Esophagus mucosa (tissue), 1 donor: ENCODE measurements at regions not wholly inside any gene's neighbourhood (a gene's known extent, or its start where the extent isn't known, plus 50 kb on each side); places are given as distances from the start of the nearest gene placed in this dataset.

ENCODE experiments used
- ATAC-seq: fragments of 200-7000 bp; cut with Tn5 transposase; one replicate; pipeline ENCODE4 v1.9.1; 2020
- donor health status: DM: yes; HTN: yes; CAD: no.

DNA sequence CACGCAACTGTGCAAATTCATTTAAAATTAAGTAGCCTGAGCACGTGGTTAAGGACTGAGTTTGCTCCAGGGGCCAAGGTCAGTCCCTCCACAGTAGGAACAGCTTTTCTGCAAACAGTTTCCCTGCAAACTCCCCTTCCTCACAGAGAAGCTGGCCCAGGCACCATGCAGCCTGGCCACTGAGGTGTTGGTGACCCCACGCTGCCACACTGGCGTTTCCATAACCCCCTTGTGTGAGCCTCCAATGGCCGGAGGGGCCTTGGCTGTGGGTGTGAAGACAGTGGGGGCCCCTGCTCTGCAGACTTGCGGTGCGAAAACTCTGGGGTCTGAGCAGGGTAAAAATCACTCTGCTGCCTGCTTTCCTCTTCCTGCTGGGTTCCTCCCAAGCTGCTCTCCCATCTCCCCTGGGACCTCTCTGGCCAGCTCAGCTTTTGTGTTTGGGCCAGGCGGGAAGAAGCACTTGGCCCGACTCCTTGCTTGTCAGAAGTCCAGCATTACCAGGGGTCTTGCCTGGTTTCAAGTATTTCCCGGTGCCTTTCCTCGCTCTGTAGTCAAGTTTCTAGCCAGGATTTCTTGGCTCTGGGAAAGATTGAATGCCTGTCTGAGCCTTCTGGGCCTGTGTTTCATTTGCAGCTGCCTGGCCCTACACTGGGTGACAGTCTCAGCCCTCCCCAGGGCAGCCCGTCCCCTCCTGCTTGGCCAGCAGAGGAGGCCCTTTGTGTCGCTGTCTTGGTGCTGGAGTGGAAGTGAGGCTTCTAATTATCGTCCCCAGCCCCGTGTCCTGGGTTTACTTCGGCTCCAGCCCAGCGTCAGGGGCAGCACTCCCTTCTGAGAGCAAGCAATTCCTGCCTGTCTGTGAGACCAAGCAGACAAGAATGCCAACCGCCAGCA lies 131.4 kb upstream of the SLC1A4 start:
- ATAC-seq, result no peak

DNA sequence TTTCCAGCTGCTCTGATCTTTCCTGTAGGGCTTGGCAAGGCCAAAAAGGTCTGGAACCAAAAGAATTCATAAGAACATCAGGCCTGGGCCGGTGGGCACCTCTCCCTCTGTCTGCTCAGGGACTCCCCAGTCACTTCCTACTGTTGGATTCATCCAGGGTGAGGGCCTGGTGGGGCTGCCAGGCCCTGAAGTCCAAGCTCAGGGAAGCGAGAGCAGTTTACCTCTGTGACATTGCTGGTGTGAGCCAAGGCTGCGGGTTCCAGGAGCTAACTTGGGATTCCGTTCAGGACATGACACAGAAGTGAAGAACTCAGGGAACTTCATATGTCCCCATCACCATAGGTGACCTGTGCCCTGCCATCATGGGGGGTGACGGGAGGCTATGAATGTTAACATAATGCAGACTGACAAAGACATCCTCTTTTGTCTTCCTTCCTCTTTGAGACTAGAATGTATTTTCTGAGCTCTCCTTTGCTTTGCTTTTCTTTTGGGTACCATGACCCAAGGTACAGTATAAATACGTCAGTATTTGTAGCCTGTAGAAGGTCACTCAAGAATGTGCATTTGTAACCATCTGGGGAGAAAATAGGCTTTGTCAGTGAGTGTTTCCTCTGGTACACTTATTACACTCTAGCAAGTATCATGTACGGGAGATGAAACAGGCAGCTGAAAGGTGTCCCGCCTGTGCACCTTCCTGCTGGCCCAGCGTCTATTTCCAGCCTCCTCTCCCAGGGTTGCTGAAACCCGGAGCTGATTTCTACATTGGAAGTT lies 130.5 kb upstream of the SLC1A4 start:
- no peak for ATAC-seq

DNA sequence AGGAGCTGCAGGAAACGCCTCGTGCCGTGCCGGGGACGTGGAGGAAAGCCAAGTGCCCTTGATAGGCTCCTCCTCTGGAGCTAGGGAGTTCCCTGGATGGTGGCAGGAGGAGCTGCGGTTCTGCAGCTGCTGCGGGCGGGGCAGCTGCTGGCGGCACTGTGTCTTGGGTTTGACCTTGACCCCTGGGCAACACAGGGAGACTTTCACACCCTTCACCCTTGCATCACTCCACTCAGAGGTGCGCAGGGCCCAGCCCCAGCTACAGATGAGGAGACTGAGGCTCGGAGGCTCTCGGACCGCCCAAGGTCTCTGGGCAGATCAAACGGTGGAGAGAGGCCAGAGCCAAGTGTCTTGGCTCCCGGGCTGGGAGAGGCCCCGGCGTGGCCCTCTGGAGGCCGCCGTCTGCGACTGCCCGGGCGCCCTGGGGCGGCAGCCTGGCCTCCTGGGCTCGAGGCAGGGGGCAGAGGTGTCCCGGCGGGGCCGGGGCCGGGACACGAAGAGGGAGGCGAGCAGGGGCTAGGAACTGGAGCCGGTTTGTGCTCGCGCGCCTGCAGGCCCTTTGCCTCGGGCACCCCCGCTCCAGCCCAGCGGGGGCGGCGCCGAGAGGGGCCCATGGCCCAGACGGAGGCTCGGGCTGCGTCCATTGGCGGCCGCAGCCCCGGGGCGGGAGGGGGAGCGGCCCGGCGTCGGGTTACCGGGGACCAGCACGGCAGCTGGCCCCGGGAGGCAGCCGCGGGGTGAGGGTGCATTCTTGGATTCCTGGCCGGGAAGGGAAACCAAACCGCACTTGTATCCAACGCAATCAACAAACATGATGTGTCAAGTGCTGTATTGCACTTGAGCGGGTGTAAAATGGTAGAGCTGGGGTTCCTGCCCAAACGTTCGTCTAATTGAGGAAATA lies 129.6 kb upstream of the SLC1A4 start:
- peak; percentile 82 for ATAC-seq

DNA sequence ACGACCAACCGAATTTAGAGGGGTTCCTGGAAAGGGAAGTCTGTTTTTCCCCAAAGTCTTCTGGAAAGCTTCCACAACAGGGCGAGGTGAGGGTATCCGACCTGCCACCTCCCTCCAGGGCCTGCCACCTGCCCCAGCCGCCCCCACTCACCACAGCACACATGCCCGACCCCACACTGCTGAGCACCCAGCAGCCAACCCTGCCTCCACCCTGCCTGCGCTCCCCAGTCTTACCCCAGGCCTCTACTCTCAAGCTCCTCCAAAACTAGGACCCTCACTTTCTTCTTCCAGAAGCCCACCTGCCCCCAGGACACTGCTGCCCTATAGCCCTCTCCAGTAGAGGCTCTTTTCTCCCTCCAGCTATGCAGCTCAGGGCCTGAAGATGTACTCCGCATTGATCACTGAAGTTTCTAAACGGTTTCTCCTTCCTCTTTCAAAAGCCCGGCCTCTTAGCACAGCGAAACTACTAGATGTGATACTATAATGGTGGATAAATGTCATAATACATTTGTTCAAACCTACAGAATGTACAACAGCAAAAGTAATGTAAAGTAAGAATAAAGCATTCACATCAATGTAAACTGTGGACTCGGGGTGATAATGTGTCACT lies 128.8 kb upstream of the SLC1A4 start:
- ATAC-seq, result no peak

DNA sequence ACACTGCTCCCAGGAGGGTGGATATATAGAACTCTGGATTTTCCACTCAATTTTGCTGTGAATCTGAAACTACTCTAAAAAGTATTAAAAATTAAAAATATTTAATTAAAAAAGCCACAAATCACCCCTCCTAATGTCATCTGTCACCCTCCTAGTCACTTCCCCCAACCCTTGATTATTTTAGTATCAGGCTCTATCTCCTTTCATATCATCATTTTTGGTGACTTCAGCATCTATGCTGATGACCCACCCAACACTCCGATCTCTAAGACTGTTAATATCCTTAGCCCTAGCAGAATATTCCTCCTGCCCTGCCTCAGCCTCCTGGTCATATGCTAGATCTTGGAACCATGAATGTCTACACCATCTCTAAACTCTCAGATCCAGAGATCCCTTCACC lies 128.3 kb upstream of the SLC1A4 start:
- ATAC-seq, result no peak

DNA sequence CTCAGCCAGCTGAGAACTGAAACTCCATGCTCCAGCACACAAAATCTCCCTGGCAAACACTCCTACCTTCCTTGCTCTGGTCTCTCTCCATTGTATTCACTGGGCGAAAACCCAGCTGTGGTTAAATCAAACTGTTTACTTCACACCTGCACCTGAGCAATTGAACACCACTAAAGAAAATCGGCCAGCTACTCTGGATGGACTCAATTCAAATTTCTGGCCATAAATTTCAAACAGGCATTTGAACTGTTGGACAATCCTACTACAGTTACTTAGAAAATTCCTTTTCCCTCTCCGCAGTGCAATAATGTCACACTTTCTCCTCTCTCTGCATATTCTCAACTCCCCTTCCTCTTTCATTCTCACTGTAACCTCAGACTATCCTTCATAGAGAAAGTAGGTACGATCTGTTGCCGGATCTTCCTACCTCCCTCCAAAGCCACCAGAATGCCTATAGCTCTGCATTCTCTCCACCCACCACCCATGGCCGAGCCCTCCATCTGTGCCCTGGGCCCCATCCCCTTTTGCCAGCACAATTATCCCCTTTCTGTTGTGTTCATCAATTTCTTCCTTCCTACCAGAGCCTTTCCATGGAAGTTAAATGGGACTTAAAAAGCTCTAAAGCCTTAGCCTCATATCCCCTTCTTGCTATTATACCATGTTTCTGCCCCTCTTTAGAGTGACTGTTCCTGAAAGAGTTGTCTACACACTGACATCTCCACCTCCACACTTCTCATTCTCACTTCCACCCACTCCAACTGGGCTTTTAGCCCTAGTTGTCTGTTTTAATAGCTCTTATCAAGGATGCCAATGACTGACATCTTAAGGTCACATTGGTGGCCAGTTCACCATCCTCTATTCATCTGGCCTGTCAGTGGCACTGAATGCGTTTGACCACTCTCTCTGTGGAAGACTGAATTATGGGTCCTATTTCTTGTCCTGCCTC lies 127.5 kb upstream of the SLC1A4 start:
- ATAC-seq, result no peak

DNA sequence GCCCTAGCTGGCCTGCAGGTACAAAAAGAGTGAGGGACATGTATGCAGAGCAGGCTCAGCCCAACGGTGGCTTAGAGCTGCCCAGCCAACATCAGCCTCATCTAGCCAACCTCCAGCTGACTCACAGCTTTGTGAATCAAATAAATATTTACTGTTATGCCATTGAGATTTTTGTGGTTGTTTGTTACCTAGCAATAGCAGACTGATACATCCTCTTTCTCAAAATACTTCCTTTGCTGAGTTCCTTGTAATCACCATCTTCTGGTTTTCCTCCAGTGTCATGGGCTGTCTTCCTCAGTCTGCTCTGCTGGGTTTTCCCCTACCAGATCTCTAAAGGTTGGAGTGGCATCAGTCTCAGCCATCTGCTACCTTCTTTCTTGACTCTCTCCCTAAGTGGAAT lies 126.6 kb upstream of the SLC1A4 start:
- ATAC-seq, result no peak

DNA sequence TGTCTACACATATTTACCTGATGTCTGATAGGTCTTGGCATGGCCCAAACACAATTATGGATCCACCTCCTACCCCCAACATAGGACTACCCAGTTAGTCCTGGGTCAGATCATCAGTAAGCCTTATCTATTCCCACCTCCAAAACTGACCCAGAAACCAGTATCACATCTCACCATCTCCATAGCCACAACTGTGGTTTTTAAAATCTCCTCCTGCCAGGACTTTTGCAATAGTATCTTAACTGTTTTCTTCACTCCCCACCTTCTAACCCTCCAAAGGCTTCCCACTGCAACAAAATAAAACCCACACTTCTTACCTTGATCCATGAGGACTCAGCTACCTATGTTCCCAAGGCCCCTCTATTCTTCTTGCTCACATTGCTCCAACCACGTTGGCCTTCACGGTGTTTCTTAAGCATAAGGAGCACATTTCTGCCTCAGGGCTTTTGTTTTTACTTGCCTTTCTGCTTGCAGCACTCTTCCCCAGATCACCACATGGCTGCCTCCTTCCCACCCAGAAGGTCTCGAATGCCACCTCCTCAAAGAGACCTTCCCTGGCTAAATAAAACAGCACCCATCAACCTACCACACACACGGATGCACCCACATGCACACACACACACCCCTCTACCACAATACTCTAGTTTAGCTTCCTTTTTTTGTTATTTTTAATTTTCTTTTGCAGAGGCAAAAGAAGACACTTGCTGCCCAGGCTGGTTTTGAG lies 125.9 kb upstream of the SLC1A4 start:
- ATAC-seq, result no peak

DNA sequence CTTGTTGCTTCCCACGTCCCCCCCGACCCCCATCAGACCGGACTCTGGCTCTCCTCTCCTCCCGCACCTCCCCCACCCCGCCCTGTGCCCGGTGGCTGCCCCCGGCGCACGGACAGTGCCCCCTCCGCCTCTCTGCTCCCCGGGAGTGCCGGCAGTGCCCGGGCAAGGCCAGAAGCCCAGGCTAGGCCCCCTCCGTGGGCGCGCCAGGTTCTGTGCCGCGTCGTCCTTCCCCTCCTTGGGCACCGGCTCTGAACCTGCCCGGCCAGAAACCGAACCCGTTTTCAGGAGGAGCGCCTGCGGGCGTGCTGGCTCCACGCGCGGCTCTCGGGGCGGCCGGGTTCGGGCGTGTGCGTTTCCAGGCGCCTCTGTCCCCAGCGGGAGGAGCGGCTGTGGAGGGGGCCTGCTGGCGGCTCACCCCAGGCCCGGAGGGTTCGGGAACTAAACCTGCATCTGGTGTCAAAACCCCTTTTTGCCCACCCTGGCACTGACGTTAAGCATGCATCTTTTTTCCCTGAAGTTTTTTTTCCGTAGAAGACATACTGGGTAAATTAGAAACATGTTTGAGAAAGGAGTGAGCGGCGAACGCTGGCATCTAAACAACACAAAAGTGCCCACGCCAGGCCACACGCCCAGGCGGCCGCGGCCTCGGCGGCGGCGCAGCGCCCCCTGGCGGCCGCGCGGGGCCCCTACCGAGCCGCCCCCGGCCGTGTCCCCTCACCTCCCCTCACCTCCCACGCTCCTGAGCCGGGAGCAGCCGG lies 123.9 kb upstream of the SLC1A4 start:
- peak; percentile 78 for ATAC-seq

DNA sequence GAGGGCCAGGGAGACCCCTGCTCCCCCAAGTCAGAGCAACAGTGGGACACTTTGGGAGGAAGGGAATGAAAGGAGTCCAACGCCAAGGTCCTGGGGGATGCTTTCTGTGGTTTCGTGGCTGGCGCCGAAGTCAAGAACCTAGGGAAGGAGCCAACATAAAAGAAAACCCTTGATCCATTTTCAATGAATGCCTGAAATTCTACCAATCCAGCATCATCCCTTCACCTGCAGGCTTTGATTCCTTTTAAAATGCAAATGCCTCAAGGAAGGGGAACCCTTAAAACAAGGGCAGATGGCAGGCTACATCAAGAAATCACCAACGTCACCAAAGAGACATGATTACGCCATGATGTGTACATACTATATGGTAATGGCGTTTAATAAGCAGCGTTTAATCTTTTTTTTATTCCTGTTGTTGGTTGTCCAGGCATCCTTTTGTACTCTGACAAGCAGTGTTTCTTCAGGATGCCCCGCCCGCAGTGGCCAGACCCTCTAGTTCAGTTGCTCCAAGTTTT lies 123.3 kb upstream of the SLC1A4 start:
- no peak for ATAC-seq

DNA sequence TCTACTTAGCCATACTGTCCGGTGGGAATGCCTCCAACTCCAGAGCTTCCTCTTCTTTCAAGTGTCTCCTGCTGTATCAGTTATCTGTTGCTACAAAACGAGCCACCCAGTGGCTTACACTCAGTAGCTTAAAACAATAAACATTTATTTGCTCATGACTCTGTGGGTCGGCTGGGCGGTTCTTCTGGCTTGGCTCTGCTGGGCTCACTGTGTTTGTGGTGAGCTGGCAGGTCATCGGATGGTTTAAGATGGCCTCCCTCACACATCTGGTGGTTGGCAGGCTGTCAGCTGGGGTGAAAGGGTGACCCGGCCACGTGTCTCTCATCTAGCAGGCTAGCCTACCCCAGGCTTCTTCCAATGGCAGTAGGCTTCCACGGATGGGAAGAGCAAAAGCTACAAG lies 122.4 kb upstream of the SLC1A4 start:
- peak; percentile 13 for ATAC-seq

DNA sequence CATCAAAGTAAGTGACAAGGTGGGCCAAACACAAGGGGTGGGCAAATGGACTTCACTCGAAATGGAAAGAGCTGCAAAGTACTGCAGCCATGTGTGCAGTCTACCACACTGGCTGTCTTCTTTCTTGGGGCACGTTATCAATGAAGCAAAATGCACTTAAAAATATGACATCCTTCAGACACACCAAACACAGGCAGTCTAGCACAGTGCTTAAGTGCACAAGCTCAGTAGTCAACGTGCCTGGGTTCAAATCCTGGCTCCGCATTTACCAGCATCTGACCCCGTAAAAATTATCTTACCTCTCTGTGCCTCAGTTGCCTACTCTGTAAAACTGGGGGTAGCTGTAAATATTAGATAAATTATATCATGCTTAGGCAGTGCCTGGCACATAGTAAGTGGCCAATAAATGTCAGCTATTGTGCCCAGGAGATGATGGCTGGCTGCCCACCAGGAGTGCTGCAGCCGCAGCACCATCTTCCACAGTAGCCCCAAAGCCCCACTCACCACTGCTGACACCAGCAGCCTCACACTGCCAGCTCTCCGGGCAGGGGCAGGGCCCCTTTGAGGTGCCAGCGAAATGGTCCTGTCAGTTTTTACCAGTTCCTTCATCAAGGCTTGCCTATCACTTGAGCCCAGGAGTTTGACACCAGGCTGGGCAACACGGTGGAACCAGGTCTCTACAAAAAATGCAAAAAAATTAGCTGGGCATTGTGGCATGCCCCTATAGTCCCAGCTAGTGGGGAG lies 121.8 kb upstream of the SLC1A4 start:
- ATAC-seq, result no peak

DNA sequence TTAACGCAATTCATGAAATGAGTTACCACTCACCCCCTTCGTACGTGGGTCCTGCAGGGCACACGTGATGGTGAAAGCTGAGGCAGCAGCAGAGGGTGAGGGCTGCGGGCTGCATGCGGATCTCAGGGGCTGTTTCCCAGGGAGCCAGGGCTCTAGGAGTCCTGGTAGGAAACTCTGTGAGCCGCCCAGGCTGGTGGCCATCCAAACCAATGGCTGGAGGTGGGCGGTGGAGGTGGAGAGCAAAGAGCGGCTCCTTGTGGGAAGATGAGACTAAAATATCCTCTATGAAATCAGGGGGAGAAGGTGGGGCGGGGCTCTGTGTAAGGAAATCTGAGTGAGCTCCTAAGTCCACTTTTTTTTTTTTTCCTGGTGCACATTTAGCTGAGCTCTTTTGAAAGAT lies 120.1 kb upstream of the SLC1A4 start:
- no peak for ATAC-seq

DNA sequence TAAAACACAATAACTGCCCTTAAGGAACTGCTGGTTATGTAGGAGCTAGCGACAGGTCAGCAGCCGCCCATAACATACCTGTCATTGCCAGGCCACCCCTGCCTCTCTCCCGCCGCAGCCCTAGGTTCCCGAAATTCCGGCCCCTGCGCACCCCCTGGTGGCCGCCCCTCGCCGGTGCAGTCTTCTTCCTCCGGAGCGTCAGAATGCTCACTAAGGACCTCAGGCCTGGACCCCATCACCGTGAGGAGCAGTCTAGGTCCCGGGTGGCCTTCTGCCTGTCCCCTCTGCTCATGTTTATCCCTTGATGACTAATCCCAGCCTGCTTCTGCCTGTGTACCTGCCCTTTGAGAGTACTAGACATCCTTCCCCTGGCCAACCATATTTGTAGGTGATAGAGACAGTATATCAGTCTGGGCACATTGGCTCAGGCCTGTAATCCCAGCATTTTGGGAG lies 115.7 kb upstream of the SLC1A4 start:
- peak; percentile 67 for ATAC-seq

DNA sequence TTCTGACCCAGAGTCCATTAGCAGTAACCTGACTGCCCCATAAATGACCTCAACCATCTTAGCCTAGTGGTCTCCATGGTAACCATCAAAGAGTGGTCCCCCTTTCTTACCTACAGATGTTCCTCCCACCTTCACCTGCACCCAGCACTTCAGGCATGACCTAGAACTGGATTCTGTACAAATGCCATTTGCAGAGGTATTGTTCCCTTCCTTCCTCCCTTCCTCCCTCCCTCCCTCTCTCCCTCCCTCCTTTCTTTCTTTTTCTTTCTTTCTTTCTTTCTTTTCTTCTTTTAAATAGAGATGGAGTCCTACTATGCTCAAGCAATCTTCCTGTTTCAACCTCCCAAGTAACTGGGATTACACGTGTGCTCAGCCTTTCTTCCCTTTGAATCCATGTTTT lies 114.6 kb upstream of the SLC1A4 start:
- ATAC-seq, result no peak

DNA sequence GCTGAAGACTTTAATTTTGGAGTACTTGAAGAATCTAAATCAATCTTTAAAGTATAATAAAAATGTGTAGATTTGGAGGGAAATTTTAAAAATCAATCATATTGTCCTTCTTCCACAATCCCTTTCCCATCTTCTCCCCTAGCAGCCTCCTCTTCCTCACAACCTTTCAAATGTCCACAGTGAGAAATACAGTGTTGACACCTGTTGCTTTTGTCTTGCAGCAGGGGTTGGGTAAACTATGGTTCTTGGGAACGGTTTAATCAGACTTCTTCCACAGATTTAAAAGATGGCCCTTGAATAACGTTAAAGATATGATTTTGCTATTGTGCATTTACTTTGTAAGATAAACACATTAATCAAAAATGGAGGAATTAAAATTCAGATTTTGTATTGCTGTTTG lies 113.8 kb upstream of the SLC1A4 start:
- ATAC-seq, result no peak

DNA sequence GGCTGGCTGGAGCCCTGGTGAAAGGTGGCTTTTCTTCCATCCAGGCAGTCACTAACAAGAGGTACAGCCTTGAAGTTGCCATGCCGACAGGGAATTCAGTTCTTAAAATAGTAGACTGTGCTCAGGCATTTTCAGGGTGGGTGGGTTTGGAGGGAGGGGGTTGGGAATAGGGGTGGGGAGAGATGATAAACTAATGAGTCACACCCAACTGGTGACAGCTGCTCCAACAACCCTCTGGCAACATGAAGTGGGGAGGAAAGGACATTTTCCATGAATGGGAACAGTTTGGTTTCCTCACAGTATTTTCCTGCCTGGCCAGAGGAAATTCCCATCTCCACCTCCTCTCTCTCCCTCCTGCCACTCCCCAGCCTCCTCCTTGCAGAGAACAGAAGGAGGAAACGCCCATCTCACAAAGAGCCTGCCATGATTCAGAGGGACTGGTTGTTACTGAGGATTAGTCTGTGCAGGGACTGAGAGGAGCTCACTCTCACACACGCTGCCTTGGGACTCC lies 113.0 kb upstream of the SLC1A4 start:
- ATAC-seq, result peak; percentile 92

DNA sequence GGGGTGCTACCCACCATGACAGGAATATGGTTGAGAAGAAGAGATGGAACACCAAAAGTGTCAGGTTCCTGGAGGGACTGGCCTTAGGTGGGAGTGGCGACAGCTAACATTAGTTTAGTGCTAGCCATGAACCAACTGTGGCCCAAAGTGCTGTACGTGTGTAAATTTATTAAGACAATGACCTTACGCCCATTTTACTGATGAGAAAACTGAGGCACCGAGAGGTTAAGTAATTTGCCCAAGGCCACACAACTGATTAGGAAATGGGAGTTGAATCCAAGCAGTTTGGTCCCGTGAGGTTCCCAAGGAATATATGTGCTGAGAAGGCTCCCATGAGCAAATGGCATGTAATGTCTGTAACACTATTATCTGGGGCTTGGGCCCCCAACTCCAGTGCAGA lies 109.5 kb upstream of the SLC1A4 start:
- ATAC-seq, result no peak
